ENCODE measurements at regions not wholly inside any gene's neighbourhood (a gene's known extent, or its start where the extent isn't known, plus 50 kb on each side); places are given as distances from the start of the nearest gene placed in this dataset.
A peak's percentile ranks its signal among the peaks of the same experiment; 100 is the strongest.

DNA sequence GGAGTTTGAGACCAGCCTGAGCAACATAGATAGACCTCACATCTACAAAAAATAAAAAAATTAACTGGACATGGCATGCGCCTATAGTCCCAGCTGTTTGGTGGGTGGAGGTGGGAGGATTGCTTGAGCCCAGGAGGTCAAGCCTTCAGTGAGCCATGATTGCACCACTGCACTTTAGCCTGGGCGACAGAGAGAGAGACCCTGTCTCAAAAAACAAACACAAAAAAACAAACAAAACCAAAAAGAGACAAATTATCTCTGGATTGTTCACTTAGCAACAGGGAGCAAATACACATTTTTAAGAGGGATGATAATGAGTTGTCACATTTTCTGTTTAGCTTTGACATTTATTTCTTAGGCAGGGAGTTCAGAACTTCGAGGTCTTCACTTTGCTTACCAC lies 155.4 kb downstream of the CEP135 start:
- H3K4me3 ChIP-seq (ENCODE audit: low read length), result no peak overlapping the region
- DNase-seq (ENCODE audit: low read depth), result no peak
- TF ChIP-seq, protein P1, sequence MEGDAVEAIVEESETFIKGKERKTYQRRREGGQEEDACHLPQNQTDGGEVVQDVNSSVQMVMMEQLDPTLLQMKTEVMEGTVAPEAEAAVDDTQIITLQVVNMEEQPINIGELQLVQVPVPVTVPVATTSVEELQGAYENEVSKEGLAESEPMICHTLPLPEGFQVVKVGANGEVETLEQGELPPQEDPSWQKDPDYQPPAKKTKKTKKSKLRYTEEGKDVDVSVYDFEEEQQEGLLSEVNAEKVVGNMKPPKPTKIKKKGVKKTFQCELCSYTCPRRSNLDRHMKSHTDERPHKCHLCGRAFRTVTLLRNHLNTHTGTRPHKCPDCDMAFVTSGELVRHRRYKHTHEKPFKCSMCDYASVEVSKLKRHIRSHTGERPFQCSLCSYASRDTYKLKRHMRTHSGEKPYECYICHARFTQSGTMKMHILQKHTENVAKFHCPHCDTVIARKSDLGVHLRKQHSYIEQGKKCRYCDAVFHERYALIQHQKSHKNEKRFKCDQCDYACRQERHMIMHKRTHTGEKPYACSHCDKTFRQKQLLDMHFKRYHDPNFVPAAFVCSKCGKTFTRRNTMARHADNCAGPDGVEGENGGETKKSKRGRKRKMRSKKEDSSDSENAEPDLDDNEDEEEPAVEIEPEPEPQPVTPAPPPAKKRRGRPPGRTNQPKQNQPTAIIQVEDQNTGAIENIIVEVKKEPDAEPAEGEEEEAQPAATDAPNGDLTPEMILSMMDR (IDR thresholded peaks at IDR 0.05; ENCODE audit: insufficient read depth, low read depth, low read length, missing control alignments), result no peak

DNA sequence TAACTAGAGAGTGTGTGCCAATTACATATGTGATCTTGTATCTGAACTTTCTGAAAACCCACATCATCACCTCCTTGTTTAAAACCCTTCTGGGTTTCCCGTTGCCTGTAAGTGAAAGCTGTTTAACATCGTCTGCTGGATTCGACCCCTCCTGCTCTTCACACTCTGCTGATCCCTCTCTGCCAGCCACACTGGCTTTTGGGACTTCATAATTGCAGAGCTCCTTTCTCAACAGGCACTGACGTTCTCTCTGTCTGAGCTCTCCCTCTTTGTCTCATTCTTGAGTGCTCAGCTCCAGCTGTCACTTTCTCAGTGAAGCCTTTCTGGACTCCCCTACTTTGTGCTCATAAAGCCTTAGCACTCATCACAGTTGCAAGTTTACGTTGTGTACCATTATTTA lies 153.9 kb downstream of the CEP135 start:
- TF ChIP-seq, protein P1 (IDR thresholded peaks at IDR 0.05; ENCODE audit: insufficient read depth, low read depth, low read length, missing control alignments), result no peak
- DNase-seq (ENCODE audit: low read depth), result no peak
- no peak overlapping the region for H3K4me3 ChIP-seq (ENCODE audit: low read length)

DNA sequence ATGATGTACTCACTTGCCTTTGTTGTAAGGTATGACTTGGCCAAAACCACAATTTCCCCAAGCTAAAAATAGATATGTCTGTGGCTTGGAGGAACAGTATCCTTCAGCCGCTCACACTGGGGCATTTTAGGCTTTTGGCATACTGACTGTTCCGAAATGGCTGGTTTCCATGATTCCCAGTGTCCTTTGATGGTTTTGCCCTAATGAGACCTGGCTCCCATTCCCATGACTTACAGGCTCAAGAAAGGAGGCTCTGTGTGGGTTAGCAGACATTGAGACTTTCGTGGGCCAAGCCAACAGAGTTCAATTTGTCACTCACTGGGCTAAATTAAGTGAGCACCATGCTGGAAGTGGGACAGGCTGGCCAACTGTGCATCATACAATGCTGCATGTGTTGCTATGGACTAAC lies 150.6 kb downstream of the CEP135 start:
- TF ChIP-seq, protein P1 (IDR thresholded peaks at IDR 0.05; ENCODE audit: insufficient read depth, low read depth, low read length, missing control alignments), result no peak
- DNase-seq (ENCODE audit: low read depth), result peak; percentile 15
- H3K4me3 ChIP-seq (ENCODE audit: low read length), result no peak overlapping the region

DNA sequence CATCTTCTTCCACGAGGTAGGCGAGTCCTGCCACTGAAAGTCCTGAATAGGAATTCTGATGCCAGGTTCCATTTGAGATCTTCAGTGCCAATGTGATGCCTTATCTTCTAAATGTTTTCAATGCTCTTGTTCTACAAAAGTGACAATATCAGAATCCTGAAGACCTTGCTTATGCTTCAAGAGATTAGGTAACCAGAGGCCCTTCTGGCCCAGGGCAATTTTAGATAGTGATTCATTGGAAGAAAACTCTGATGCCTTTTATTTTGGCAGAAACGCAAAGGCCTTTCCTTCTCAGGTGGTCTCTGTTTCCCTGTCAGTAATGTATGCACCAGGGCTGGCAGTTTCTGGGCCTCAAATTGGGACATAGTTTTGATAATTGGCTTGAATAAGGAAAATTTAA lies 144.8 kb downstream of the CEP135 start:
- DNase-seq (ENCODE audit: low read depth), result no peak
- no peak overlapping the region for H3K4me3 ChIP-seq (ENCODE audit: low read length)
- TF ChIP-seq, protein P1 (IDR thresholded peaks at IDR 0.05; ENCODE audit: insufficient read depth, low read depth, low read length, missing control alignments), result no peak

DNA sequence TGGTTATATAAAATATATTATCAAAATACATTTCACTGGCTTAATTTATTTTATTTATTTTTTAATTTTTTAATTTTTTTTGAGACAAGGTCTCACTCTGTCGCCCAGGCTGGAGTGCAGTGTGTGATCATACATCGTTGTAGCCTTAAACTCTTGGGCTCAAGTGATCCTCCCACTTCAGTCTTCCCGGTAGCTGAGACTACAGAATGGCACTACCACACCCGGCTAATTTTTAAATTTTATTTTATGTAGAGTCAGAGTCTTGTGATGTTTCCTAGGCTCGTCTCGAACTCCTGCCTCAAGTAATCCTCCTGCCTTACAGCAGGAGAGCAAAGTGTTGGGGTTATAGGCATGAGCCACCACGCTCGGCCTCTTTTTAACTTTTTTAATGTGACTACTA lies 143.8 kb downstream of the CEP135 start:
- H3K4me3 ChIP-seq (ENCODE audit: low read length), result no peak overlapping the region
- TF ChIP-seq, protein P1 (IDR thresholded peaks at IDR 0.05; ENCODE audit: insufficient read depth, low read depth, low read length, missing control alignments), result no peak
- DNase-seq (ENCODE audit: low read depth), result no peak

DNA sequence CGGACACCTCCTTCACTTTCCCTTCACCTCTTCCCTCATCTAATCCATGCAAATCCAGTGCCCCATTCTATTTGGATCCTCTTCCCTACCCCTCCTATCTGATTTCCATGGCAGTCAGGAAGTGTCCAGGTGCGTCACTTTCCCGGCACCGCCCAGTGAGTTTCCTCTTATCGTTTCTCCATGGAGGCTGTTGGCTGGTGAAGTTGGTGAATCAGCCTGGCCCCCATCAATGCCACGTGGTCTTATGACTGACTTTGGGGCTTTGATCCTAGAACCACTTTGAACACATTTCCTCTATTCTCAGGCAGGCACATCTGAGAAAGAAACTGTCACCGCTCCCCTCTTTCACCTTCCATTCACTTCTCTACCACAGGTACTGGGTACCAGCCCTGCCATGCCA lies 137.8 kb downstream of the CEP135 start:
- no peak for DNase-seq (ENCODE audit: low read depth)
- no peak overlapping the region for H3K4me3 ChIP-seq (ENCODE audit: low read length)
- TF ChIP-seq, protein P1 (IDR thresholded peaks at IDR 0.05; ENCODE audit: insufficient read depth, low read depth, low read length, missing control alignments), result no peak

DNA sequence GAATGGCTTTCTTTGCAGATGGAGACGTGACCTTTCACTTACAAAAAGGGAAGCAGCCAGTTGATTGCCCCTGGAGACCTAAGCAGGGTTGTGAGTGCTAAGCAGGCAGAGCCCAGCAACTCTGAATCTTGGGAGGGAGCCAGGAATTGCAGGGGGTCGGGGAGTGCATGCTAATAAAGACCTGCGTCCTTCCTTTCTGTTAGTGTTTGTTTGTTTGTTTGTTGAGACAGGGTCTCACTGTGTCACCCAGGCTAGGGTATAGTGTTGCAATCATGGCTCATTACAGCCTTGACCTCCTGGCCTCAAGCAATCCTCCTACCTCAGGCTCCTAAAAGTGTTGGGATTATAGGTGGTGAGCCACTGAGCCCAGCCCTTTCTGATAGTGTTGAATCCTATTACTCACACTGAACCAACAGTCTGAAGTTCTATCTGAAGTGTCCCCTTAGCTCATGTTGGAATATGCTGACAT lies 137.4 kb downstream of the CEP135 start:
- TF ChIP-seq, protein P1 (IDR thresholded peaks at IDR 0.05; ENCODE audit: insufficient read depth, low read depth, low read length, missing control alignments), result no peak
- DNase-seq (ENCODE audit: low read depth), result no peak
- no peak overlapping the region for H3K4me3 ChIP-seq (ENCODE audit: low read length)

Measured in epithelial cell of esophagus (primary cell).